ENCODE measurements at regions not wholly inside any gene's neighbourhood (a gene's known extent, or its start where the extent isn't known, plus 50 kb on each side); places are given as distances from the start of the nearest gene placed in this dataset.
"Not testable (repeated sequence)": the region's sequence is repeated elsewhere in the genome, so short reads cannot be mapped to it uniquely, and the experiment has no call there.

GRCh38 chr2:22475103-22475502 lies 909.9 kb upstream of the KLHL29 start:
- not testable (repeated sequence) for H3K27me3 ChIP-seq (ENCODE audit: control insufficient read depth in 5 of 5, insufficient read depth in 4 of 5, low read length in 5 of 5); H3K4me1 ChIP-seq (ENCODE audit: control insufficient read depth in 5 of 5, insufficient read depth in 5 of 5, low read length in 5 of 5); H3K9ac ChIP-seq (ENCODE audit: low read length in 5 of 5); H3K9me3 ChIP-seq (ENCODE audit: control insufficient read depth in 5 of 5, low read length in 5 of 5); H3K36me3 ChIP-seq (ENCODE audit: control insufficient read depth in 5 of 5, insufficient read depth in 5 of 5, low read length in 5 of 5); H3K27ac ChIP-seq (ENCODE audit: low read depth, low read length); H3K4me3 ChIP-seq (ENCODE audit: low read depth in 1 of 5, low read length in 5 of 5)

- Histone ChIP-seq H3K27me3 (ENCODE audit: control insufficient read depth in 5 of 5, insufficient read depth in 4 of 5, low read length in 5 of 5) (no peaks in the 10 kb centered on the region), H3K4me1 (ENCODE audit: control insufficient read depth in 5 of 5, insufficient read depth in 5 of 5, low read length in 5 of 5) (peaks cover 0 to 7% (median 0%) of the 10 kb centered on the region in 5 donors), H3K9ac (ENCODE audit: low read length in 5 of 5) (no peak overlapping the region), H3K4me3 (ENCODE audit: low read depth in 1 of 5, low read length in 5 of 5) (no peak overlapping the region), H3K27ac (ENCODE audit: low read depth, low read length) (no peak overlapping the region), H3K9me3 (ENCODE audit: control insufficient read depth in 5 of 5, low read length in 5 of 5) (peaks cover 0 to 4% (median 0%) of the 10 kb centered on the region in 5 donors), H3K36me3 (ENCODE audit: control insufficient read depth in 5 of 5, insufficient read depth in 5 of 5, low read length in 5 of 5) (no peaks in the 10 kb centered on the region)
Measured at GRCh38 chr2:22478329-22478728, 906.6 kb upstream of the KLHL29 start.

GRCh38 chr2:22481486-22482259 lies 903.3 kb upstream of the KLHL29 start:
- Histone ChIP-seq H3K9ac (ENCODE audit: low read length in 5 of 5) (no peak overlapping the region), H3K4me3 (ENCODE audit: low read depth in 1 of 5, low read length in 5 of 5) (no peak overlapping the region), H3K4me1 (ENCODE audit: control insufficient read depth in 5 of 5, insufficient read depth in 5 of 5, low read length in 5 of 5) (peaks cover 0 to 7% (median 0%) of the 10 kb centered on the region in 5 donors), H3K27ac (ENCODE audit: low read depth, low read length) (peak overlapping the region; percentile 14), H3K27me3 (ENCODE audit: control insufficient read depth in 5 of 5, insufficient read depth in 4 of 5, low read length in 5 of 5) (no peaks in the 10 kb centered on the region), H3K36me3 (ENCODE audit: control insufficient read depth in 5 of 5, insufficient read depth in 5 of 5, low read length in 5 of 5) (no peaks in the 10 kb centered on the region), H3K9me3 (ENCODE audit: control insufficient read depth in 5 of 5, low read length in 5 of 5) (no peaks in the 10 kb centered on the region)

GRCh38 chr2:22483036-22483435 lies 901.9 kb upstream of the KLHL29 start:
- Histone ChIP-seq H3K27ac (ENCODE audit: low read depth, low read length) (no peak overlapping the region), H3K36me3 (ENCODE audit: control insufficient read depth in 5 of 5, insufficient read depth in 5 of 5, low read length in 5 of 5) (no peaks in the 10 kb centered on the region), H3K27me3 (ENCODE audit: control insufficient read depth in 5 of 5, insufficient read depth in 4 of 5, low read length in 5 of 5) (no peaks in the 10 kb centered on the region), H3K4me3 (ENCODE audit: low read depth in 1 of 5, low read length in 5 of 5) (no peak overlapping the region), H3K9ac (ENCODE audit: low read length in 5 of 5) (no peak overlapping the region), H3K4me1 (ENCODE audit: control insufficient read depth in 5 of 5, insufficient read depth in 5 of 5, low read length in 5 of 5) (peaks cover 0 to 7% (median 0%) of the 10 kb centered on the region in 5 donors), H3K9me3 (ENCODE audit: control insufficient read depth in 5 of 5, low read length in 5 of 5) (no peaks in the 10 kb centered on the region)

GRCh38 chr2:22485486-22485885 lies 899.5 kb upstream of the KLHL29 start:
- no peaks in the 10 kb centered on the region for H3K9me3 ChIP-seq (ENCODE audit: control insufficient read depth in 5 of 5, low read length in 5 of 5)
- H3K36me3 ChIP-seq (ENCODE audit: control insufficient read depth in 5 of 5, insufficient read depth in 5 of 5, low read length in 5 of 5): no peaks in the 10 kb centered on the region
- H3K27ac ChIP-seq (ENCODE audit: low read depth, low read length): no peak overlapping the region
- H3K4me3 ChIP-seq (ENCODE audit: low read depth in 1 of 5, low read length in 5 of 5): no peak overlapping the region
- peaks cover 0 to 7% (median 0%) of the 10 kb centered on the region in 5 donors for H3K4me1 ChIP-seq (ENCODE audit: control insufficient read depth in 5 of 5, insufficient read depth in 5 of 5, low read length in 5 of 5)
- H3K27me3 ChIP-seq (ENCODE audit: control insufficient read depth in 5 of 5, insufficient read depth in 4 of 5, low read length in 5 of 5): no peaks in the 10 kb centered on the region
- no peak overlapping the region for H3K9ac ChIP-seq (ENCODE audit: low read length in 5 of 5)

- no peaks in the 10 kb centered on the region for H3K36me3 ChIP-seq (ENCODE audit: control insufficient read depth in 5 of 5, insufficient read depth in 5 of 5, low read length in 5 of 5)
- no peak overlapping the region for H3K27ac ChIP-seq (ENCODE audit: low read depth, low read length)
- H3K9me3 ChIP-seq (ENCODE audit: control insufficient read depth in 5 of 5, low read length in 5 of 5): no peaks in the 10 kb centered on the region
- no peak overlapping the region for H3K4me3 ChIP-seq (ENCODE audit: low read depth in 1 of 5, low read length in 5 of 5)
- H3K4me1 ChIP-seq (ENCODE audit: control insufficient read depth in 5 of 5, insufficient read depth in 5 of 5, low read length in 5 of 5): peaks cover 0 to 5% (median 0%) of the 10 kb centered on the region in 5 donors
- H3K9ac ChIP-seq (ENCODE audit: low read length in 5 of 5): no peak overlapping the region
- H3K27me3 ChIP-seq (ENCODE audit: control insufficient read depth in 5 of 5, insufficient read depth in 4 of 5, low read length in 5 of 5): no peaks in the 10 kb centered on the region
Measured at GRCh38 chr2:22486343-22486742, 898.6 kb upstream of the KLHL29 start.

GRCh38 chr2:22487036-22487435 lies 897.9 kb upstream of the KLHL29 start:
- no peak overlapping the region for H3K9ac ChIP-seq (ENCODE audit: low read length in 5 of 5)
- H3K4me3 ChIP-seq (ENCODE audit: low read depth in 1 of 5, low read length in 5 of 5): no peak overlapping the region
- H3K9me3 ChIP-seq (ENCODE audit: control insufficient read depth in 5 of 5, low read length in 5 of 5): no peaks in the 10 kb centered on the region
- H3K36me3 ChIP-seq (ENCODE audit: control insufficient read depth in 5 of 5, insufficient read depth in 5 of 5, low read length in 5 of 5): no peaks in the 10 kb centered on the region
- peaks cover 0 to 4% (median 0%) of the 10 kb centered on the region in 5 donors for H3K4me1 ChIP-seq (ENCODE audit: control insufficient read depth in 5 of 5, insufficient read depth in 5 of 5, low read length in 5 of 5)
- no peak overlapping the region for H3K27ac ChIP-seq (ENCODE audit: low read depth, low read length)
- no peaks in the 10 kb centered on the region for H3K27me3 ChIP-seq (ENCODE audit: control insufficient read depth in 5 of 5, insufficient read depth in 4 of 5, low read length in 5 of 5)

GRCh38 chr2:22487541-22487940 lies 897.4 kb upstream of the KLHL29 start:
- Histone ChIP-seq H3K9ac (ENCODE audit: low read length in 5 of 5) (no peak overlapping the region), H3K4me1 (ENCODE audit: control insufficient read depth in 5 of 5, insufficient read depth in 5 of 5, low read length in 5 of 5) (peaks cover 0 to under 1% (median 0%) of the 10 kb centered on the region in 5 donors), H3K36me3 (ENCODE audit: control insufficient read depth in 5 of 5, insufficient read depth in 5 of 5, low read length in 5 of 5) (no peaks in the 10 kb centered on the region), H3K9me3 (ENCODE audit: control insufficient read depth in 5 of 5, low read length in 5 of 5) (no peaks in the 10 kb centered on the region), H3K27me3 (ENCODE audit: control insufficient read depth in 5 of 5, insufficient read depth in 4 of 5, low read length in 5 of 5) (no peaks in the 10 kb centered on the region), H3K4me3 (ENCODE audit: low read depth in 1 of 5, low read length in 5 of 5) (no peak overlapping the region), H3K27ac (ENCODE audit: low read depth, low read length) (no peak overlapping the region)

GRCh38 chr2:22491442-22491841 lies 893.5 kb upstream of the KLHL29 start:
- Histone ChIP-seq H3K36me3 (ENCODE audit: control insufficient read depth in 5 of 5, insufficient read depth in 5 of 5, low read length in 5 of 5) (no peaks in the 10 kb centered on the region), H3K9ac (ENCODE audit: low read length in 5 of 5) (no peak overlapping the region)

GRCh38 chr2:22494156-22494555 lies 890.8 kb upstream of the KLHL29 start:
- Histone ChIP-seq H3K4me1 (ENCODE audit: control insufficient read depth in 5 of 5, insufficient read depth in 5 of 5, low read length in 5 of 5) (peaks cover 0 to 5% (median 0%) of the 10 kb centered on the region in 5 donors), H3K4me3 (ENCODE audit: low read depth in 1 of 5, low read length in 5 of 5) (no peak overlapping the region), H3K27me3 (ENCODE audit: control insufficient read depth in 5 of 5, insufficient read depth in 4 of 5, low read length in 5 of 5) (no peaks in the 10 kb centered on the region), H3K36me3 (ENCODE audit: control insufficient read depth in 5 of 5, insufficient read depth in 5 of 5, low read length in 5 of 5) (no peaks in the 10 kb centered on the region), H3K27ac (ENCODE audit: low read depth, low read length) (no peak overlapping the region), H3K9me3 (ENCODE audit: control insufficient read depth in 5 of 5, low read length in 5 of 5) (no peaks in the 10 kb centered on the region), H3K9ac (ENCODE audit: low read length in 5 of 5) (no peak overlapping the region)

More at GRCh38 chr2:22491442-22491841, 893.5 kb upstream of the KLHL29 start:
- Histone ChIP-seq H3K9me3 (ENCODE audit: control insufficient read depth in 5 of 5, low read length in 5 of 5) (no peaks in the 10 kb centered on the region), H3K27ac (ENCODE audit: low read depth, low read length) (no peak overlapping the region), H3K4me3 (ENCODE audit: low read depth in 1 of 5, low read length in 5 of 5) (no peak overlapping the region), H3K4me1 (ENCODE audit: control insufficient read depth in 5 of 5, insufficient read depth in 5 of 5, low read length in 5 of 5) (no peaks in the 10 kb centered on the region), H3K27me3 (ENCODE audit: control insufficient read depth in 5 of 5, insufficient read depth in 4 of 5, low read length in 5 of 5) (no peaks in the 10 kb centered on the region)
